GM12878 (cell line): ENCODE measurements at regions not wholly inside any gene's neighbourhood (a gene's known extent, or its start where the extent isn't known, plus 50 kb on each side); places are given as distances from the start of the nearest gene placed in this dataset.

Experiments
- CREB1 ChIP-seq: IDR thresholded peaks from 2 replicates; pipeline ENCODE4 v1.6.1; 2012; ENCODE audit warnings: low read depth, mild to moderate bottlenecking, inconsistent platforms
- CREM ChIP-seq: IDR thresholded peaks from 2 replicates; pipeline ENCODE4 v1.6.1; 2014; ENCODE audit warnings: antibody characterized with exemption, low read depth
- EED ChIP-seq: sonication (generic); IDR thresholded peaks from 2 replicates; pipeline ENCODE4 v1.6.1; 2016; ENCODE audit warnings: antibody characterized with exemption, low read depth
- EP300 ChIP-seq, 2 experiments: fragments of 150-350 bp in 1 of 2; IDR thresholded peaks; 2 replicates each; pipeline ENCODE4 v1.6.1; 2011 to 2012; ENCODE audit warnings: low read depth in 2 of 2, low read length in 2 of 2, borderline replicate concordance in 1 of 2, improper control_type of control experiment in 1 of 2, inconsistent platforms in 1 of 2; ENCODE audit not compliant: control insufficient read depth in 1 of 2
- EZH2 ChIP-seq: IDR thresholded peaks from 2 replicates; pipeline ENCODE4 v1.6.1; 2012; ENCODE audit warnings: low read depth, mild to moderate bottlenecking, control low read depth, inconsistent platforms, low read length, borderline replicate concordance; ENCODE audit not compliant: control insufficient read depth
- HDAC2 ChIP-seq: fragments of 200-600 bp; sonication (generic); IDR thresholded peaks from 2 replicates; pipeline ENCODE4 v1.6.1; 2017
- RAD21 ChIP-seq: IDR thresholded peaks from 2 replicates; pipeline ENCODE4 v1.6.1; 2011; ENCODE audit warnings: mild to moderate bottlenecking, low read depth, low read length, moderate library complexity; ENCODE audit not compliant: insufficient read depth
- TF ChIP-seq, protein P1 (sequence below): IDR thresholded peaks from 2 replicates; pipeline ENCODE4 v1.6.1; 2012; ENCODE audit warnings: mild to moderate bottlenecking, low read depth, low read length

DNA sequence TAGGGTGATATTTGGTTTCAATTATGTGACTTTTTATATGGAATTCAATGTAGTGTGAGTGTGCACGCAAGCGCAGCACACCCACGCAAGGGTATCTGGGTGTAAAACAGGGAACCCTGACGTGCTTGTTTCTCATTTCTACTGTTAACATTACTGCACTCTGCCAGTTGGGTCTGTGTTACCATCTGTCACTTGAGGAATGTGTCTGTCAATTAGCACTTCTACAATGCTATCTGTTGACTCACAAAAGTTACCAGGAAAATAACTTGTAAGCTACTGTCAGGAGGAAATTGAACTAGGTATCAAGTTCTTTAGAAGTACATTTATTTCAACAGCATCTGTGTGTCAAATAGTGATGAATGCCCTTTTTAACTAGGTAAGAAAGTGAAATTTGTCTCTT lies 695.5 kb upstream of the LRFN5 start:
- TF ChIP-seq, protein P1, sequence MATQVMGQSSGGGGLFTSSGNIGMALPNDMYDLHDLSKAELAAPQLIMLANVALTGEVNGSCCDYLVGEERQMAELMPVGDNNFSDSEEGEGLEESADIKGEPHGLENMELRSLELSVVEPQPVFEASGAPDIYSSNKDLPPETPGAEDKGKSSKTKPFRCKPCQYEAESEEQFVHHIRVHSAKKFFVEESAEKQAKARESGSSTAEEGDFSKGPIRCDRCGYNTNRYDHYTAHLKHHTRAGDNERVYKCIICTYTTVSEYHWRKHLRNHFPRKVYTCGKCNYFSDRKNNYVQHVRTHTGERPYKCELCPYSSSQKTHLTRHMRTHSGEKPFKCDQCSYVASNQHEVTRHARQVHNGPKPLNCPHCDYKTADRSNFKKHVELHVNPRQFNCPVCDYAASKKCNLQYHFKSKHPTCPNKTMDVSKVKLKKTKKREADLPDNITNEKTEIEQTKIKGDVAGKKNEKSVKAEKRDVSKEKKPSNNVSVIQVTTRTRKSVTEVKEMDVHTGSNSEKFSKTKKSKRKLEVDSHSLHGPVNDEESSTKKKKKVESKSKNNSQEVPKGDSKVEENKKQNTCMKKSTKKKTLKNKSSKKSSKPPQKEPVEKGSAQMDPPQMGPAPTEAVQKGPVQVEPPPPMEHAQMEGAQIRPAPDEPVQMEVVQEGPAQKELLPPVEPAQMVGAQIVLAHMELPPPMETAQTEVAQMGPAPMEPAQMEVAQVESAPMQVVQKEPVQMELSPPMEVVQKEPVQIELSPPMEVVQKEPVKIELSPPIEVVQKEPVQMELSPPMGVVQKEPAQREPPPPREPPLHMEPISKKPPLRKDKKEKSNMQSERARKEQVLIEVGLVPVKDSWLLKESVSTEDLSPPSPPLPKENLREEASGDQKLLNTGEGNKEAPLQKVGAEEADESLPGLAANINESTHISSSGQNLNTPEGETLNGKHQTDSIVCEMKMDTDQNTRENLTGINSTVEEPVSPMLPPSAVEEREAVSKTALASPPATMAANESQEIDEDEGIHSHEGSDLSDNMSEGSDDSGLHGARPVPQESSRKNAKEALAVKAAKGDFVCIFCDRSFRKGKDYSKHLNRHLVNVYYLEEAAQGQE, result no peak
- TF ChIP-seq EZH2, result no peak
- no peak for TF ChIP-seq CREB1
- no peak for TF ChIP-seq EED
- no peak for TF ChIP-seq HDAC2
- TF ChIP-seq CREM, result no peak
- no peak for TF ChIP-seq RAD21
- TF ChIP-seq EP300 (IDR thresholded peaks at IDR 0.05; ENCODE audit: borderline replicate concordance in 1 of 2, control insufficient read depth in 1 of 2, low read depth in 2 of 2, low read length in 2 of 2), result no peak
